Erythroblast (primary cell): ENCODE measurements at regions not wholly inside any gene's neighbourhood (a gene's known extent, or its start where the extent isn't known, plus 50 kb on each side); places are given as distances from the start of the nearest gene placed in this dataset.

Experiments used
- GATA1 ChIP-seq: IDR thresholded peaks from 2 replicates; pipeline ENCODE4 v1.6.1; 2011; ENCODE audit warnings: low read depth, mild to moderate bottlenecking, control low read depth, low read length, moderate library complexity
- POLR2A ChIP-seq: IDR thresholded peaks from 2 replicates; pipeline ENCODE4 v1.6.1; 2011; ENCODE audit warnings: mild to moderate bottlenecking, low read length

- TF ChIP-seq POLR2A (no peak), GATA1 (no peak)
These were observed 1581.4 kb downstream of the KCNT2 start for GRCh38 chr1:195026792-195027191.
